ENCODE measurements at regions not wholly inside any gene's neighbourhood (a gene's known extent, or its start where the extent isn't known, plus 50 kb on each side); places are given as distances from the start of the nearest gene placed in this dataset.

- TF ChIP-seq, protein P1, sequence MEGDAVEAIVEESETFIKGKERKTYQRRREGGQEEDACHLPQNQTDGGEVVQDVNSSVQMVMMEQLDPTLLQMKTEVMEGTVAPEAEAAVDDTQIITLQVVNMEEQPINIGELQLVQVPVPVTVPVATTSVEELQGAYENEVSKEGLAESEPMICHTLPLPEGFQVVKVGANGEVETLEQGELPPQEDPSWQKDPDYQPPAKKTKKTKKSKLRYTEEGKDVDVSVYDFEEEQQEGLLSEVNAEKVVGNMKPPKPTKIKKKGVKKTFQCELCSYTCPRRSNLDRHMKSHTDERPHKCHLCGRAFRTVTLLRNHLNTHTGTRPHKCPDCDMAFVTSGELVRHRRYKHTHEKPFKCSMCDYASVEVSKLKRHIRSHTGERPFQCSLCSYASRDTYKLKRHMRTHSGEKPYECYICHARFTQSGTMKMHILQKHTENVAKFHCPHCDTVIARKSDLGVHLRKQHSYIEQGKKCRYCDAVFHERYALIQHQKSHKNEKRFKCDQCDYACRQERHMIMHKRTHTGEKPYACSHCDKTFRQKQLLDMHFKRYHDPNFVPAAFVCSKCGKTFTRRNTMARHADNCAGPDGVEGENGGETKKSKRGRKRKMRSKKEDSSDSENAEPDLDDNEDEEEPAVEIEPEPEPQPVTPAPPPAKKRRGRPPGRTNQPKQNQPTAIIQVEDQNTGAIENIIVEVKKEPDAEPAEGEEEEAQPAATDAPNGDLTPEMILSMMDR (IDR thresholded peaks at IDR 0.05; ENCODE audit: insufficient read depth, low read length) = no peak
- TF ChIP-seq POLR2AphosphoS5 (IDR thresholded peaks at IDR 0.05; ENCODE audit: low read depth) (no peak), REST (IDR thresholded peaks at IDR 0.05; ENCODE audit: insufficient replicate concordance, low read depth) (no peak), SPI1 (IDR thresholded peaks at IDR 0.05; ENCODE audit: borderline replicate concordance, low read depth) (no peak), GABPA (IDR thresholded peaks at IDR 0.05; ENCODE audit: low read depth) (no peak)
These were observed 200.6 kb downstream of the PHETA1 start for GRCh38 chr12:111168009-111168900.

Measured in HL-60 (cell line).